ENCODE measurements at regions not wholly inside any gene's neighbourhood (a gene's known extent, or its start where the extent isn't known, plus 50 kb on each side); places are given as distances from the start of the nearest gene placed in this dataset.

DNA sequence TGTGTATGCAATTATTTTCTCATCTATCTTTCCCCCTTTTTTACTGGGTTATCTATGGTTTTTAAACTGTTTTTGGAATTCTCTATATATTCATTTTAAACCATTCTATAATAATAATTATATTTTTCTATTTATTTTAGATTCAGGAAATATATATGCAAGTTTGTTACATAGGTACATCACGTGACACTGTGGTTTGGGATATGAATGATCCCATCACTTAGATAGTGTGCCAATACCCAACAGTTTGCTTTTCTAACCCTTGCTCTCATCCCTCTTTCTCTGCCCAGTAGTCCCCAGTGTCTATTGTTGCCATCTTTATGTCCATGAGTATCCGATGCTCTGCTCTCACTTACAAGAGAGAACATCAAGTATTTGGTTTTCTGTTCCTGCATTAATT lies 65.8 kb upstream of the SPHKAP start:
- Histone ChIP-seq H3K4me1 (no peaks in the 10 kb centered on the region), H3K27ac (no peak overlapping the region), H3K36me3 (no peaks in the 10 kb centered on the region), H3K27me3 (no peaks in the 10 kb centered on the region), H3K9me3 (no peaks in the 10 kb centered on the region), H3K4me3 (no peak overlapping the region)
- DNase-seq (no peak), ATAC-seq (ENCODE audit: low FRiP score in 2 of 2) (no peak)
- TF ChIP-seq POLR2A (IDR thresholded peaks at IDR 0.05) (no peak), EP300 (IDR thresholded peaks at IDR 0.05) (no peak), POLR2AphosphoS5 (IDR thresholded peaks at IDR 0.05) (no peak)
- TF ChIP-seq, protein P1, sequence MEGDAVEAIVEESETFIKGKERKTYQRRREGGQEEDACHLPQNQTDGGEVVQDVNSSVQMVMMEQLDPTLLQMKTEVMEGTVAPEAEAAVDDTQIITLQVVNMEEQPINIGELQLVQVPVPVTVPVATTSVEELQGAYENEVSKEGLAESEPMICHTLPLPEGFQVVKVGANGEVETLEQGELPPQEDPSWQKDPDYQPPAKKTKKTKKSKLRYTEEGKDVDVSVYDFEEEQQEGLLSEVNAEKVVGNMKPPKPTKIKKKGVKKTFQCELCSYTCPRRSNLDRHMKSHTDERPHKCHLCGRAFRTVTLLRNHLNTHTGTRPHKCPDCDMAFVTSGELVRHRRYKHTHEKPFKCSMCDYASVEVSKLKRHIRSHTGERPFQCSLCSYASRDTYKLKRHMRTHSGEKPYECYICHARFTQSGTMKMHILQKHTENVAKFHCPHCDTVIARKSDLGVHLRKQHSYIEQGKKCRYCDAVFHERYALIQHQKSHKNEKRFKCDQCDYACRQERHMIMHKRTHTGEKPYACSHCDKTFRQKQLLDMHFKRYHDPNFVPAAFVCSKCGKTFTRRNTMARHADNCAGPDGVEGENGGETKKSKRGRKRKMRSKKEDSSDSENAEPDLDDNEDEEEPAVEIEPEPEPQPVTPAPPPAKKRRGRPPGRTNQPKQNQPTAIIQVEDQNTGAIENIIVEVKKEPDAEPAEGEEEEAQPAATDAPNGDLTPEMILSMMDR (IDR thresholded peaks at IDR 0.05), result no peak
- 78 to 93% methylated on average over 2 of the region's 2 CpGs for WGBS, 2 donors

DNA sequence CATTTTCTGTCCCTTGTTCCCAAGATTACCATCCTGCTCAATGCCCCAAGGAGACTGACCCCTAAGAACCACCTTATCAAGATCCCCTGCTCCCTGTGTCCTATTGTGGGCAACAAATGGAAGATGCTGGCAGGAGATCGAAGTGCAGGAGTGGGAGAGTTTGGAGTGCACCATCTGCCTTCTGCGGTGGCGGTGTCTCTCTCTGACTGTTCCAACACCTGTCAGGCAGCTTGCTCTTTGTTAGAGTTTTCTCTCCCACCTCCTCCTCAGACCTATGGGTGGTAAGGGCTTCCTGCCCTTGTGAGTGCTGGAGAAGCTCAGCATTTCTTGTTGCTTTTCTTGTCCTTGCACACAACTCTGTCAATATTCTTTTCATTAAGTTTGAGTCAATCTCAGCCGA lies 64.1 kb upstream of the SPHKAP start:
- H3K4me1 ChIP-seq, result no peaks in the 10 kb centered on the region
- no peak for DNase-seq
- no peak overlapping the region for H3K27ac ChIP-seq
- TF ChIP-seq, protein P1 (IDR thresholded peaks at IDR 0.05), result no peak
- TF ChIP-seq POLR2AphosphoS5 (IDR thresholded peaks at IDR 0.05) (no peak), POLR2A (IDR thresholded peaks at IDR 0.05) (no peak), EP300 (IDR thresholded peaks at IDR 0.05) (no peak)
- H3K9me3 ChIP-seq, result no peaks in the 10 kb centered on the region
- H3K4me3 ChIP-seq, result no peak overlapping the region
- no peaks in the 10 kb centered on the region for H3K36me3 ChIP-seq
- ATAC-seq (ENCODE audit: low FRiP score in 2 of 2), result no peak
- no peaks in the 10 kb centered on the region for H3K27me3 ChIP-seq
- 90 to 92% methylated on average over 4 of the region's 4 CpGs for WGBS, 2 donors

DNA sequence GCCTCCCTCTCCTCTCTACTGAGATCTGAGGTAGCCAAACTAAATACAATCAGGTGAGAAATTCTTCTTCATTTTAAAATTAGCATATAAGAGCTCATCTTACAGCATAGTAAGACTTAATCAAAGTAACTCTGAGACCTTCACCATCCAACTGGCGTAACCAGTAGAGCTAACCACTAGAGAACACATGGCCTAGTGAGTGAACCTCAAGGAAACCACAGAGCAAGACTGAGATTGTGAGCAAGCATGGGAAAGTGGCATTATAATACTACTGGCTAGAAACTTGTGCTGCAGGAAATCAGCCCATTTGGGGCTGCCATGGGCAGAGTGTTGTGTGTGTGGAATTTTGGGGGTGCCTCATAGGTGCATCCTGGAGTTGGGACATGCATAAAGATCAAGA lies 61.1 kb upstream of the SPHKAP start:
- Histone ChIP-seq H3K36me3 (no peaks in the 10 kb centered on the region), H3K27me3 (no peaks in the 10 kb centered on the region), H3K4me1 (no peaks in the 10 kb centered on the region), H3K4me3 (no peak overlapping the region), H3K27ac (no peak overlapping the region), H3K9me3 (no peaks in the 10 kb centered on the region)
- ATAC-seq (ENCODE audit: low FRiP score in 2 of 2), result no peak
- WGBS, 2 donors, result 84 to 88% methylated on average over 1 of the region's 1 CpG
- DNase-seq, result no peak
- TF ChIP-seq POLR2A (IDR thresholded peaks at IDR 0.05) (no peak), POLR2AphosphoS5 (IDR thresholded peaks at IDR 0.05) (no peak), EP300 (IDR thresholded peaks at IDR 0.05) (no peak)
- TF ChIP-seq, protein P1 (IDR thresholded peaks at IDR 0.05), result no peak

DNA sequence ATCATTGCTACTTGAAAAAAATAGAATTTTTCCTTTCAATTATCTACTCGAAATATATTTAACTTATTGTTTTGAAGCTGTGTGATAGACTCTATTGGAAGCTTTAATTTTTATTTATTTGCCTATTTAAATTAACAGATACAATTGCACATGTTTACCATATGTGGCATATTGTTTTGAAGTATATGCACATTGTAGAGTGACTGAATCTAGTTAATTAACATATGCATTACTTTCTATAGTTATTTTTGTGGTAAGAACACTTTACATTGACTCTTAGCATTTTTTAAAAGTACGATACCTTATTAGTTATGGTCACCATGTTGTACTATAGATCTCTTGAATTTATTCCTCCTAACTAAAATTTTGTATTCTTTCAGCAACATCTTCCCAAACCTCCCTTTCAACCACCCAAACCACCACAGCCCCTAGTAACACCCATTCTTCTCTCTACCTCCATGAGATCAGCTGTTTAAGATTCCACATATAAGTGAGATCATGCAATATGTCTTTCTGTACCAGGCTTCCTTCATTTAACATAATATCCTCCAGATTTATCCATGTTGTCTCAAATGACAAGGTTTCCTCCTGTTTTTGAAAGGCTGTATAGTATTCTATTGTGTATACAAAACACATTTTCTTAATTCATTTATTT lies 58.5 kb upstream of the SPHKAP start:
- no peaks in the 10 kb centered on the region for H3K4me1 ChIP-seq
- no peaks in the 10 kb centered on the region for H3K36me3 ChIP-seq
- DNase-seq, result no peak
- no peaks in the 10 kb centered on the region for H3K9me3 ChIP-seq
- 66 to 73% methylated on average over 2 of the region's 2 CpGs for WGBS, 2 donors
- ATAC-seq (ENCODE audit: low FRiP score in 2 of 2), result no peak
- TF ChIP-seq POLR2AphosphoS5 (IDR thresholded peaks at IDR 0.05) (no peak), POLR2A (IDR thresholded peaks at IDR 0.05) (no peak), EP300 (IDR thresholded peaks at IDR 0.05) (no peak)
- TF ChIP-seq, protein P1 (IDR thresholded peaks at IDR 0.05), result no peak
- no peak overlapping the region for H3K27ac ChIP-seq
- H3K4me3 ChIP-seq, result no peak overlapping the region
- H3K27me3 ChIP-seq, result no peaks in the 10 kb centered on the region

DNA sequence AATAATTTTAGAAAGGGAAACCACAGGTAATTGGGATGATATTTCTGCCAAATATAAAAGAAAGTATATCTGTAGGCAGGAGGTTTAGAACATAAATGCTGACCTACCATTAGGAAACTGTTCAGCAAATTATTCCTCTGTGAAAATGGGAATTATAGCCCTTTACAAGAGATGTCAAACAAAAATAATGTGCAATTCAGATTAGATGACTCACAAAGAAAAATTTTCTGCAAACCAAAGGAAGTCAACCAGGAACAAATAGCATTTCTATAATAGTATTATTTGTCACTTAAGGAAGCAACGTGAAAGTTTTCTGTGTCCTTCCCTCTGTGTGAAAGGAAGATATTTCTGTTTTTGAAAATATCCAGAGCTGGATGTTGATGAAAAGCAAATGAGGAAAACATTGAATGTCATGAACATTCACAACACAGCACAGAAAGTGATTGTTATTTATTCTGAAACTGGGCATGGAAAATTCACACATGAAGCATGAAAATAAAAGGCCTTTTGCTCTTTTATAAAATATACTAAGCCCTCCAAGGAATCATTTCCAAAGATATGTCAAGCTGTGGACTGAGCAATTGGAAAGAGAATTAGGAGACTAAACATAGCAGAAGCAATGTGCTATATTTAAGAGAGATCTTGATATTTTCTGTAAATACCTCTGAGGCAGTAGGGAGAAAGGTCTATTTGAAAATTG lies 57.9 kb upstream of the SPHKAP start:
- TF ChIP-seq POLR2AphosphoS5 (IDR thresholded peaks at IDR 0.05) (no peak), EP300 (IDR thresholded peaks at IDR 0.05) (no peak), POLR2A (IDR thresholded peaks at IDR 0.05) (no peak)
- TF ChIP-seq, protein P1 (IDR thresholded peaks at IDR 0.05), result no peak
- H3K27ac ChIP-seq, result no peak overlapping the region
- ATAC-seq (ENCODE audit: low FRiP score in 2 of 2), result no peak
- no peaks in the 10 kb centered on the region for H3K9me3 ChIP-seq
- no peaks in the 10 kb centered on the region for H3K27me3 ChIP-seq
- WGBS, 2 donors, result 52 to 53% methylated on average over 1 of the region's 1 CpG
- no peaks in the 10 kb centered on the region for H3K36me3 ChIP-seq
- DNase-seq, result no peak
- H3K4me3 ChIP-seq, result no peak overlapping the region
- H3K4me1 ChIP-seq, result no peaks in the 10 kb centered on the region
